ENCODE measurements at regions not wholly inside any gene's neighbourhood (a gene's known extent, or its start where the extent isn't known, plus 50 kb on each side); places are given as distances from the start of the nearest gene placed in this dataset.

DNA sequence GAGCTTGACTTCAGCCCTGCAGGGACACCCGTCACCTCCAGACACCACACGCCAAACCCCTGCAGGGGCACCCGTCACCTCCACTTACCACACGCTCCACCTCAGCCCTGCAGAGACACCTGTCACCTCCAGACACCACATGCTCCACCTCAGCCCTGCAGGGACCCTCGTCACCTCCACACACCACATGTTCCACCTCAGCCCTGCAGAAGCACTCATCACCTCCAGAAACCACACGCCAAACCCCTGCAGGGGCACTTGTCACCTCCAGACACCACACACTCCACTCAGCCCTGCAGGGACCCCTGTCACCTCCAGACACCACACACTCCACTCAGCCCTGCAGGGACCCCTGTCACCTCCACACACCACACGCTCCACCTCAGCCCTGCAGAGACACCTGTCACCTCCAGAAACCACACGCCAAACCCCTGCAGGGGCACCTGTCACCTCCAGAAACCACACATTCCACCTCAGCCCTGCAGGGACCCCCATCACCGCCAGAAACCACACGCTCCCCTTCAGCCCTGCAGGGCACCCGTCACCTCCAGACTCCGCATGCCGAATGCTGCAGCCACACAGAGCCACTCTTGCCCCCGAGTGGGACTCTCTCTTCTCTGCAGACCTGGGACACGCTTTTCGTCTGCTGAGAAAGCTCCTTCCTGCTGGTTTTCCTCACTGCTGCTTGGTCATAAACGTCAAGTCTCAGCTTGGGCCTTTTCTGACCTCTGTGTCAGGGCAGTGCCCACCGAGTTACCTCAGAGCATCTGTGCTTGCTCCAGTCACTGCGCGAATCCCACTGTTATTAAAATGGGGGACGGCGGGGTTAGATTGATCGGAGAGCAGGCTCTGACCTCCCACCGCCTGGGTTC is 77.5 kb upstream of the SALL3 start:
- TF ChIP-seq POLR2A (IDR thresholded peaks at IDR 0.05) (no peak), CTCF (IDR thresholded peaks at IDR 0.05) (no peak)
